HG02588 (cell line): ENCODE measurements at regions not wholly inside any gene's neighbourhood (a gene's known extent, or its start where the extent isn't known, plus 50 kb on each side); places are given as distances from the start of the nearest gene placed in this dataset.

Experiments used
- ATAC-seq: cut with Tn5 transposase; IDR thresholded peaks from one replicate; pipeline ENCODE4 v1.9.1; 2021; ENCODE audit warnings: mild to moderate bottlenecking, moderate library complexity; ENCODE audit not compliant: unreplicated experiment

- ATAC-seq = no peak
Observed at GRCh38 chr2:41735476-41735875, 312.3 kb upstream of the PKDCC start.

- ATAC-seq = peak; percentile 87
Observed at GRCh38 chr2:41736105-41736567, 311.7 kb upstream of the PKDCC start.

- ATAC-seq = peak; percentile 38
Observed at GRCh38 chr2:41736586-41736985, 311.2 kb upstream of the PKDCC start.

- no peak for ATAC-seq
Observed at GRCh38 chr2:41737888-41738287, 309.9 kb upstream of the PKDCC start.

DNA sequence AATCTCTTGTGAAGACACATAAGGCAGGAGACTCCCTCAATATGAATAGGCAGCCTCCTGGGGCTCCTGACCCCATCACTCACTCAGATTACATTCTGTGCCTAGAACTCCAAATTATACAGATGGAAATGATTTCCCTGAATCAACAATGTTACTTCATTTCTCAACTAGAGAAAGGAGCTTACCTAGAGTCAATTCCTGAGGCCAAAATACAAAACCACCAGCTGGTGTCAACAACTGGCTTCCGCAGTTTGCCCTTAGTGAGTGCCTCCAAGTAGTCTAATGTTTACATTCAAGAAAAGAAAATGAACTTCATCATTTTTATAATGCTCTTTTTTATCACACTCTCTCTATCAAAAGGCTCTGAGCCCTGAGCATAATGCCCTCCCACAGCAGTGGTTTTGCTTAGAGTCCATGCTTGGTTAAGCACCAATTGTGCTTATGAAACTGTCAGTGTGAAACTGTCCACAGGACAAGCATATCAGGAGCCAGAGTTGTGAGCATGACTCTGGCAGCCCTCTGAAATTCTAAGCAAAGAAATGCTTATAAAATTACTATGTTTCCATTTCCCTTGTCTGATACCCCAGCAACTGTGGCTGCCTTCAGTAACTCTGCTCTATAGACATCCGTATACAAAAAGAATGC lies 305.7 kb upstream of the PKDCC start:
- ATAC-seq = peak; percentile 99

DNA sequence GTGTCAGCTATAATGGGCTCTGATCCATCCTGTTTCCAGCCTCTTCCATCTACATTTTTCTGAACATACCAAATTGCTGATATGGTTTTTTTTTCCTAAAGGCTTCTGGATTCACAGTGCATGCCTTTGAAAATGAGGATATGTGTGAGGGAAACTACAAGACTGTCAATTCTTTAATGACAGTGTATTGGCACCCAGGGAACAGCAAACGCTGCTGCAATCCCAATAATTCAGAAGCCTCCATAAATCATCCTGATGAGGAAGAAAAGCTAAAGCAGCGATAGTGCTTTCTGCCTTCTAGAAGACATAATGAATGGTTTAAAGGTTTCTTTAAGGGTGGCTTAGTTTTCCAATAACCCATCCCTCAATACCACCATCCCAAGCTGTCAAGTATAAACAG lies 304.5 kb upstream of the PKDCC start:
- no peak for ATAC-seq

GRCh38 chr2:41750829-41751228 lies 297.0 kb upstream of the PKDCC start:
- no peak for ATAC-seq

DNA sequence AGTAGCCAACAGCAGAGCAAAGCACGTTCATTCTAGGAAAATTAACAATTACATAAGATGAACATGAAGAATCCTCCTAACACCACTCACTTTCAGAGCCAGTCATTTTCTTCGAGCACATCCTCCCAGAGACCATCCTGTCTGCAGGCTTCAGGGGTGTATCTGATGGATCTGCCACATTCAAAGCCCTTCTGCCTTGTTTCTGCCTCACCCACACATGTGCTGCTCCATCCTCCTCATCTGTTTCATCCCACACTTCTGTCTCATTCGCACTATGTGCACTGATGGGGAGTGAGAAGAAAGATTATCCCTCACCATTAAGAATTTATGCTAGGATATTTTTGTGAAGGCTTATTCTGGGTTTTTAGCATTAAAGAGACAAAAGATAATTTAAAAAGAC lies 287.9 kb upstream of the PKDCC start:
- ATAC-seq = no peak

DNA sequence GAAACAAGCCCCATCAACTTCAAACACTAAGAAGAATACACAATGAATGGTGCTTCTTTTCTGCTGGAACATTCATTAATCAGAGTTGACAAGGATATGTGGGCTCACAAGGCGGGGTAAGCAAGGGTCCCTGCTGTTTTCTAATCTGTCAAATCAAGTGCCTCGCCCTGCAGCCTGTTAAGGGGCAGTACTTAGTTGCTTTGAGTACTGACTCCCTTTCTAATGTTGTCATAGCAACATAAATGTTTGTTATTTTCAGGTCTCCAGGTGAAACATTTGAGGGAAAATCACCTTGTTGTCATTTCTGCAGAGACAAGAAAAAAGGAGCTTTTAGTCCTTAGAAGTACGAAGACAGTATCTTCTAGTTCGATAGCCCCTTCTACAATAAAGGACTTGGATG lies 284.7 kb upstream of the PKDCC start:
- ATAC-seq = no peak

GRCh38 chr2:41764131-41764530 lies 283.7 kb upstream of the PKDCC start:
- ATAC-seq = no peak

DNA sequence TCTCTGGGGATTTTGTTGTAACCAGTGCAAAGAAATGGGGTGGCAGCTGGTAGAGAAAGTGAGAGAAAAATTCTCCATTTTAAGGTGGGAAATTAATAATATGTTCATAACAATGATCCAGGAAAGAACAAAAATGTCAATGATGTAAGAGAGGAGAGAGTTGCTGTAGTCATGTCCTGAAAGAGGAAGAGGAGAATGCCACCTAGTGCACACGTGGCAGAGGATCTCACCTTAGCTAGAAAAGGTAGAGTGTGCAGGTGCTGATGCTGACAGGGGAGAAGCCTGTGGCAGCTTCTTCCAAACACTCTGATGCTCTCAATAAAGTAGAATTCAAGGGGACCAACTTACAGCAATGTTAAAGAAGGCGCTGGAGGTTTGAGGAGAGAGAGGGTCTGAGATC lies 282.9 kb upstream of the PKDCC start:
- no peak for ATAC-seq

GRCh38 chr2:41768310-41768709 lies 279.5 kb upstream of the PKDCC start:
- no peak for ATAC-seq

DNA sequence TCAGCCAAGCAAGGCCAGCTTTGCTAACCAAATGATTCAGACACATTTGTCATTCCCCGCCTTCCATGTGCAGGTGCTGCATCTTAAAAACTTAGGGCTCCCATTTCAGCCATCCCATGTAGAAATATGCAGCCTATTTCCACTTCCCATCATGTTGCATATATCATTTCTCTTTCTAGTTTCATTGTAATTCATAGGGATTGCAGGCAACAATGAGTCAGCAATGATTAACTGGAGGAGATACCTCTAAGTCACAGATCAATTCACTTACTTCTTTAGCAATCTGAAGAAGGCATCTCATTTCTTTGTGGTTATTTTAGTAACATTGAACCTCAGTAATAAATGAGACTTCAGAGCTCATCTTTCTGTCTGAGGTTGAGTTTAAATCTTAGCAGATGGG lies 276.1 kb upstream of the PKDCC start:
- no peak for ATAC-seq

- ATAC-seq = no peak
Observed at GRCh38 chr2:41772697-41773096, 275.1 kb upstream of the PKDCC start.

DNA sequence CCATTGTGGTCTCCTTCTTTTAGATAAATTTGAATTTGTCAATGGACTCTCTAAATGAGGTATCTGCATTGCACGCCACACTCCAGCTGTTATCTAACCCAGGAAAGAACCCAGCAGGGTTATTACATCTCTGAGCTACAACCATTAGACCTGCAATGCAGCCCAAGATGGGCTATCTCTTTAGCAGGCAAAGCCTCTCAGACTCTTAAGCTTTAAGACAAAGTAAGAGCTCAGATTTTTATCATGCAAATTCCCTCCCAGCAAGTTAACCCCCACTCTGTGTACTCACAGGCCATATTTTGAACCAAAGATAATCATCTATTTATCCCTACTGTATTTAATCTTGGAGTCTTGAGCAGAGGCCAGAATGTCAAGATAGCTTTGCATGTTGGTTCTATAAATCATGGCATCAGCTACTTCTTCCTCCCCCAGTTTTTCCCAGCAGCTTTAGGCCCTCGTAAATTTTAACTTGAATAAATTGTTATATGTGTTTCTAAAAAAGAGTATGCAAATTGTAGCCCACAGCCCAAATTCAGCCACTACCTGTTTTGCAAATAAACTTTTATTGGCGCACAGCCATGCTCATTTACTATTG lies 273.7 kb upstream of the PKDCC start:
- ATAC-seq = no peak

DNA sequence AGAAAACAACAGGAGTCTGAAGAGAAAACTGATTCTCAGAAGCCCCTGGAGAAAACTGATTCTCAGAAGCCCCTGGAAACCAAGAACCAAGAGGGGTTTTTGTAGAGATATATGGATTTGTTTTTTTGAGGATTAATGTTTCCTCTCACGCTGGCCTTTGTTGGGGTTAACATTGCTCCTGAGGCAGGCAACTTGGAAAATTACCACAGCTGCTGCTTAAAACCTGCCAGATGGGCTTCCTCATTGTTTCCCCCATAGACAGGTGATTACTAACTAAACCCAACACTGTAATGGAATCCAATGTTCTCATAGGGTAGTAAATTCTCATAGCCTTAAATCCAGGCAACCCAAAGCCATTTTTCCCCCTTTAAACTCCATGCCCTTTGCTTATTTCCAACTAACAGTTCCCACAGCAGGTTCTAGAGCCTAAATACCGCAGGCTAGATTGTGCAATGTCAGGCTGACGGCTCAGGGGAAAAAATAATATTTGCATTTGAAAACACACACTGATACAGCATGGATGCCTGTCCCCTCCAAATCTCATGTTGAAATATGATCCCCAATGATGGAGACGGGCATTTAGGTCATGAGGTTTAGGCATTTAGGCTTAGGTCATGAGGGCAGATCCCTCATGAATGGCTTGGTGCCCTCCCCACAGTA lies 272.3 kb upstream of the PKDCC start:
- ATAC-seq = no peak

GRCh38 chr2:41779888-41780287 lies 267.9 kb upstream of the PKDCC start:
- ATAC-seq = no peak

DNA sequence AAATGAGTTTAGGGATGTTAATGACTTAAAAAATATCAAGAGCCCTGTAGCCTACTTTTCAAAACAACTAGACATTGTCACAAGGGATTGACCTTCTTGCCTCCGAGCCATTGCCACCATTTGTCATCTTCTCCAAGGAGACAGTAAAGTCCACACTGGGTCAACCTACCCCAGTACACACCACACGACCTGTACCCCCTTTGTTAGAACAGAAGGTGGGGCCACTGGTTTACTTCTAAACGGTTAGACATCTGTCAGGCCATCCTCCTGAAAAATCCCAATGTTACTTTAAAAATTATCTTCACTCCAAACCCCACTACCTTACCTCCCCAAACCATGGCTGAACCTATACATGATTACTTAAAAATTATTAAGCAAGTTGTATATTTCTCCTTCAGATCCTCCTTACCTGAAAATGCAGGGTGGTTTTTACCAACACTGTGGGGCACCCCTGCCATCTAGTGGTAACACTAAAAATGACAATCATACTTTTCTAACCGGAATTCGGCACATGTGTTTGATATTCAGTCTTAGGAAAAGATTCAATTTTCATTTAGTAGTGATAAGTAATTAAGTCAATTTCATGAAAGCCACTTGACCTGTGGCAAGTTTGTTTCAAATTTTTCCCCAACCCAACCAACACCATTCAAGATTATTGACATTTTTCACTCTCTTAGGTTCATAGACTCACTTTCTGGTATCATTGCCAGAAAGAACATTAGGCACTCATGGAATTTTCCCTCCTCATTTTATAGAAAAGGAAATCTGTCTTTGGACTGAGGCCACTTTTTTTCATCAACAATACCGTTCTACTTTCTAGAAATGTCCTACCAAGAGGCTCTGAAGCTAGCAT lies 265.3 kb upstream of the PKDCC start:
- no peak for ATAC-seq

- ATAC-seq = no peak
Observed at GRCh38 chr2:41784496-41784895, 263.3 kb upstream of the PKDCC start.

- no peak for ATAC-seq
Observed at GRCh38 chr2:41785251-41786022, 262.4 kb upstream of the PKDCC start.

- no peak for ATAC-seq
Observed at GRCh38 chr2:41791523-41791922, 256.3 kb upstream of the PKDCC start.
